K562 (cell line): ENCODE measurements at regions not wholly inside any gene's neighbourhood (a gene's known extent, or its start where the extent isn't known, plus 50 kb on each side); places are given as distances from the start of the nearest gene placed in this dataset.

Experiments used
- ATF1 ChIP-seq, 2 experiments: fragments of 450-650 bp in 1 of 2; IDR thresholded peaks; 2 replicates each; pipeline ENCODE4 v1.6.1; 2016; ENCODE audit warnings: missing compliant biosample characterization in 1 of 2, missing genetic modification characterization in 1 of 2
- ATF7 ChIP-seq: fragments of 450-650 bp; IDR thresholded peaks from 2 replicates; pipeline ENCODE4 v1.7.1; 2014; ENCODE audit warnings: mild to moderate bottlenecking, moderate library complexity
- CHD4 ChIP-seq: fragments of 200-600 bp; sonication (generic); IDR thresholded peaks from 3 replicates; pipeline ENCODE4 v1.6.1; 2012; ENCODE audit warnings: low read depth, mild to moderate bottlenecking, mixed read lengths, low read length, inconsistent platforms; ENCODE audit not compliant: insufficient read depth, insufficient replicate concordance, poor library complexity, severe bottlenecking
- DIDO1 ChIP-seq: fragments of 450-650 bp; IDR thresholded peaks from 2 replicates; pipeline ENCODE4 v1.6.1; 2016; ENCODE audit warnings: low read depth, missing biosample characterization, missing genetic modification characterization
- EGR1 ChIP-seq: fragments of 450-650 bp; conservative IDR thresholded peaks from 2 replicates; pipeline ENCODE4 v1.6.1; 2017; ENCODE audit warnings: mild to moderate bottlenecking
- ELF1 ChIP-seq: fragments of 200-800 bp; sonication (Bioruptor generic); IDR thresholded peaks from 2 replicates; pipeline ENCODE4 v1.6.1; 2016; ENCODE audit warnings: missing genetic modification characterization, missing compliant biosample characterization
- HNRNPK ChIP-seq: fragments of 200-400 bp; formaldehyde crosslinking; IDR thresholded peaks from one replicate; pipeline ENCODE4 v1.6.1; 2018; ENCODE audit warnings: mild to moderate bottlenecking, low read depth, low read length; ENCODE audit not compliant: poor library complexity, severe bottlenecking
- ILK ChIP-seq: fragments of 450-650 bp; IDR thresholded peaks from 2 replicates; pipeline ENCODE4 v1.6.1; 2016; ENCODE audit warnings: missing genetic modification characterization, low read depth, mild to moderate bottlenecking, missing compliant biosample characterization, moderate library complexity, borderline replicate concordance
- KDM5B ChIP-seq: fragments of 200-600 bp; sonication (generic); IDR thresholded peaks from 2 replicates; pipeline ENCODE4 v1.6.1; 2012; ENCODE audit warnings: low read depth, mild to moderate bottlenecking, moderate library complexity, low read length, control low read depth, inconsistent platforms; ENCODE audit not compliant: insufficient replicate concordance
- NUFIP1 ChIP-seq: fragments of 450-650 bp; IDR thresholded peaks from 2 replicates; pipeline ENCODE4 v1.6.1; 2018; ENCODE audit not compliant: partially characterized antibody
- POLR2AphosphoS5 ChIP-seq: IDR thresholded peaks from 2 replicates; pipeline ENCODE4 v1.6.1; 2011; ENCODE audit warnings: mild to moderate bottlenecking, low read depth, low read length, moderate library complexity; ENCODE audit not compliant: control insufficient read depth, insufficient read depth
- SRSF1 ChIP-seq: fragments of 200-400 bp; formaldehyde crosslinking; IDR thresholded peaks from 2 replicates; pipeline ENCODE4 v1.6.1; 2017; ENCODE audit warnings: mild to moderate bottlenecking, low read depth, low read length, moderate library complexity
- STAG1 ChIP-seq: sonication (generic); formaldehyde crosslinking; IDR thresholded peaks from 2 replicates; pipeline ENCODE4 v1.5.0; 2020; ENCODE audit warnings: missing genetic modification reagents, borderline replicate concordance
- TRIM24 ChIP-seq, 2 experiments: fragments of 450-650 bp; IDR thresholded peaks; 2 replicates each; pipeline ENCODE4 v1.6.1; 2016
- ZBED1 ChIP-seq: IDR thresholded peaks from 2 replicates; pipeline ENCODE4 v1.6.1; 2014
- ZNF318 ChIP-seq, 2 experiments: fragments of 450-650 bp; IDR thresholded peaks; 2 replicates each; pipeline ENCODE4 v1.6.1; 2016; ENCODE audit warnings: mild to moderate bottlenecking in 2 of 2, borderline replicate concordance in 1 of 2, low read depth in 1 of 2, moderate library complexity in 1 of 2
- ZNF57 ChIP-seq: fragments of 450-650 bp; formaldehyde crosslinking; IDR thresholded peaks from 2 replicates; pipeline ENCODE4 v1.4.0; 2020; ENCODE audit warnings: mild to moderate bottlenecking, moderate library complexity
- ZNF655 ChIP-seq: fragments of 250-450 bp; sonication (Bioruptor Pico); IDR thresholded peaks from 2 replicates; pipeline ENCODE4 v1.5.0; 2021

GRCh38 chr3:155026999-155027591 lies 53.0 kb upstream of the MME start (continued):
- TF ChIP-seq ZNF655 (CRISPR knock-in tag) (no peak), ZNF318 (IDR thresholded peaks at IDR 0.05; ENCODE audit: borderline replicate concordance in 1 of 2, low read depth in 1 of 2) (no peak), ILK (tag) (no peak), EGR1 (no peak), KDM5B (no peak), ZNF57 (no peak), NUFIP1 (no peak), ELF1 (tag) (peak; percentile 57), STAG1 (CRISPR knock-in tag) (no peak), ATF1 (CRISPR knock-in tag; IDR thresholded peaks at IDR 0.05) (no peak), ATF1 (tag; IDR thresholded peaks at IDR 0.05) (peak; percentile 62), ATF7 (peak; percentile 26; the same call in 1 of the 2 replicates), HNRNPK (no peak), CHD4 (no peak), SRSF1 (no peak), POLR2AphosphoS5 (no peak), ZBED1 (no peak), DIDO1 (no peak), TRIM24 (IDR thresholded peaks at IDR 0.05) (peak; percentile 45 to 64; a peak in 2 of 4 replicates)
